Spleen (tissue), 11 donors: ENCODE measurements at regions not wholly inside any gene's neighbourhood (a gene's known extent, or its start where the extent isn't known, plus 50 kb on each side); places are given as distances from the start of the nearest gene placed in this dataset.

ENCODE experiments used
- DNase-seq: peaks from one replicate; pipeline ENCODE4 v3.0.0-alpha.2; 2020
- H3K27ac ChIP-seq, 8 donors: fragments of 200-600 bp; sonication (generic) in 7 of 8; 1 replicate in 4 of 8; 2 replicates in 4 of 8; pipeline versions ENCODE4 v1.5.0 to v1.8.0; 2016 to 2021; ENCODE audit warnings: inconsistent platforms in 4 of 8, mild to moderate bottlenecking in 4 of 8, moderate library complexity in 1 of 8
- H3K27me3 ChIP-seq, 7 donors: fragments of 200-600 bp; sonication (generic) in 6 of 7; replicated peaks in 1 of 7; 1 replicate in 4 of 7; 2 replicates in 3 of 7; pipeline versions ENCODE4 v1.5.0 to v1.8.0; 2016 to 2021; ENCODE audit warnings: inconsistent platforms in 3 of 7, mild to moderate bottlenecking in 1 of 7
- H3K36me3 ChIP-seq, 6 donors: fragments of 200-600 bp; sonication (generic) in 5 of 6; 1 replicate in 4 of 6; 2 replicates in 2 of 6; pipeline versions ENCODE4 v1.5.0 to v1.8.0; 2016 to 2021; ENCODE audit warnings: inconsistent platforms in 2 of 6
- H3K4me1 ChIP-seq, 6 donors: fragments of 200-600 bp; sonication (generic) in 5 of 6; 1 replicate in 3 of 6; 2 replicates in 3 of 6; pipeline versions ENCODE4 v1.5.0 to v1.8.0; 2016 to 2021; ENCODE audit warnings: inconsistent platforms in 3 of 6
- H3K4me3 ChIP-seq, 8 donors: fragments of 200-600 bp; sonication (generic) in 7 of 8; 1 replicate in 4 of 8; 2 replicates in 4 of 8; pipeline versions ENCODE4 v1.5.0 to v1.8.0; 2016 to 2021; ENCODE audit warnings: inconsistent platforms in 4 of 8, mild to moderate bottlenecking in 4 of 8, moderate library complexity in 2 of 8
- H3K9me3 ChIP-seq, 8 donors: fragments of 200-600 bp; sonication (generic) in 7 of 8; 1 replicate in 4 of 8; 2 replicates in 4 of 8; pipeline versions ENCODE4 v1.5.0 to v1.8.0; 2016 to 2021; ENCODE audit warnings: inconsistent platforms in 4 of 8
- POLR2A ChIP-seq, 3 donors: fragments of 450-650 bp; IDR thresholded peaks; one replicate each; pipeline ENCODE4 v1.5.1; 2017; ENCODE audit warnings: antibody characterized with exemption in 3 of 3, mild to moderate bottlenecking in 1 of 3
- POLR2AphosphoS5 ChIP-seq, 3 donors: sonication (generic); formaldehyde crosslinking; IDR thresholded peaks; one replicate each; pipeline ENCODE4 v1.5.1; 2017; ENCODE audit warnings: antibody characterized with exemption in 3 of 3
- WGBS, 5 donors: extraction: QIAGEN DNeasy Blood & Tissue Kit in 3 of 5; methylation state at CpG; one replicate each; pipeline versions ENCODE4 v1.1.5 to v1.1.7; 2013 to 2018; 5-methylcytosine and 5-hydroxymethylcytosine counted together
- intact Hi-C: fragments of 100-400 bp; cut with DNase I; formaldehyde crosslinking; loops from one replicate; pipeline ENCODE4 v1.15.0; 2023; ENCODE audit warnings: low total_unique reads
- TF ChIP-seq, protein P1 (sequence below), 11 experiments: fragments of 200-600 bp in 7 of 11; fragments of 450-650 bp in 4 of 11; sonication (generic) in 4 of 11; IDR thresholded peaks in 8 of 11; conservative IDR thresholded peaks in 3 of 11; 1 replicate in 7 of 11; 2 replicates in 4 of 11; pipeline versions ENCODE4 v1.4.0 to v1.8.0; 2016 to 2021; ENCODE audit warnings: antibody characterized with exemption in 11 of 11, inconsistent platforms in 4 of 11, mild to moderate bottlenecking in 1 of 11
- donor health status: healthy with polysubstance abuse.
- donor health status: DM: no; HTN: no; CAD: no; lungs with moderate emphysema.
- donor health status: DM: no; HTN: no; CAD: no.
- donor health status: Bipolar disorder and iron deficiency.
- donor health status: healthy.
- donor health status: DM: no; HTN: no; CAD: no.
- donor health status: DM: yes; HTN: yes; CAD: no.

DNA sequence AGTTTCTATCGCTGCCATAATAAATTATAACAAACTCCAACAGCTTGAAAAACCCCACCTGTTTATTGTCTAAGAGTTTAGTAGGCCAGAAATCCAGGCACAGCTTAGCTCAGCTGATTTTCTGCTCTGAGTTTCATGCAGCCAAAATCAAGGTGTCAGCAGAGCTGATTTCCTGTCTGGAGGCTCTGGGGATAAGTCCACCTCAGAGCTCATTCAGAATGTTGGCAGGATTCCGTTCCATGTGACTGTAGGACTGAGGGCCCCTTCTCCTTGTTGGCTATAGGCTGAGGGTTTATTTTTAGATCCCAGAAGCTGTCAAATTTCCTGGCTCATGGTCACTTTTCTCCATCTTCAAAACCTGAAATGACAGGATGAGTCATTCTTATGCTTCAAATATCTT lies 91.6 kb upstream of the CHODL start:
- no peak for DNase-seq
- H3K27ac ChIP-seq, result no peak overlapping the region
- TF ChIP-seq POLR2A (IDR thresholded peaks at IDR 0.05) (no peak), POLR2AphosphoS5 (IDR thresholded peaks at IDR 0.05) (no peak)
- TF ChIP-seq, protein P1, sequence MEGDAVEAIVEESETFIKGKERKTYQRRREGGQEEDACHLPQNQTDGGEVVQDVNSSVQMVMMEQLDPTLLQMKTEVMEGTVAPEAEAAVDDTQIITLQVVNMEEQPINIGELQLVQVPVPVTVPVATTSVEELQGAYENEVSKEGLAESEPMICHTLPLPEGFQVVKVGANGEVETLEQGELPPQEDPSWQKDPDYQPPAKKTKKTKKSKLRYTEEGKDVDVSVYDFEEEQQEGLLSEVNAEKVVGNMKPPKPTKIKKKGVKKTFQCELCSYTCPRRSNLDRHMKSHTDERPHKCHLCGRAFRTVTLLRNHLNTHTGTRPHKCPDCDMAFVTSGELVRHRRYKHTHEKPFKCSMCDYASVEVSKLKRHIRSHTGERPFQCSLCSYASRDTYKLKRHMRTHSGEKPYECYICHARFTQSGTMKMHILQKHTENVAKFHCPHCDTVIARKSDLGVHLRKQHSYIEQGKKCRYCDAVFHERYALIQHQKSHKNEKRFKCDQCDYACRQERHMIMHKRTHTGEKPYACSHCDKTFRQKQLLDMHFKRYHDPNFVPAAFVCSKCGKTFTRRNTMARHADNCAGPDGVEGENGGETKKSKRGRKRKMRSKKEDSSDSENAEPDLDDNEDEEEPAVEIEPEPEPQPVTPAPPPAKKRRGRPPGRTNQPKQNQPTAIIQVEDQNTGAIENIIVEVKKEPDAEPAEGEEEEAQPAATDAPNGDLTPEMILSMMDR (IDR thresholded peaks at IDR 0.05 in 8 of 11, conservative IDR thresholded peaks at IDR 0.05 in 3 of 11), result no peak
- 56 to 89% (median 81%) methylated on average over 2 of the region's 2 CpGs for WGBS, 5 donors
- intact Hi-C loops, result no loop called here
- peaks cover 0 to 4% (median 0%) of the 10 kb centered on the region in 8 donors for H3K9me3 ChIP-seq
- H3K27me3 ChIP-seq, result no peaks in the 10 kb centered on the region
- no peaks in the 10 kb centered on the region for H3K36me3 ChIP-seq
- H3K4me3 ChIP-seq, result no peak overlapping the region
- peaks cover 0 to 23% (median 16%) of the 10 kb centered on the region in 6 donors for H3K4me1 ChIP-seq

DNA sequence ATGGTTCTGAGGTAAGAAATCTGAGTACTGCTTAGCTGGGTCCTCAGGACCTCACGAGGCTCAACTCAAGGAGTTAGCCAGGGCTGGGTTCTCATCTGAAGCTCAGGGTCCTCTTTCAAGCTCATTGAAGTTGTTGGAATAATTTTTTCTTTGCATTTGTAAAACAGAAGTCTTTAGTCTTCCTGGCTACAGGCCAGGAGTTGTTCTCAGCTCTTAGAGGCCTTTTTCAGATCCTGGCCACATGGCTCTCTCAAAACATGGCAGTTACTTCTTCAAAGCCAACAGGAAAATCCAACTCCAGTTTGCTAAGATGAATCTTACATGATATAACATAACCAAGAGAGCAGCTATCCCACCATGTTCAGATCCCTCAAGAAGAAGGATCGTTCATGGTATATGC lies 92.3 kb upstream of the CHODL start:
- no peaks in the 10 kb centered on the region for H3K27me3 ChIP-seq
- H3K27ac ChIP-seq, result no peak overlapping the region
- H3K9me3 ChIP-seq, result peaks cover 0 to 4% (median 0%) of the 10 kb centered on the region in 8 donors
- WGBS, 5 donors, result 79 to 84% (median 82%) methylated on average over 2 of the region's 2 CpGs
- peaks cover 0 to 23% (median 16%) of the 10 kb centered on the region in 6 donors for H3K4me1 ChIP-seq
- TF ChIP-seq, protein P1 (IDR thresholded peaks at IDR 0.05 in 8 of 11, conservative IDR thresholded peaks at IDR 0.05 in 3 of 11), result no peak
- no peak for TF ChIP-seq POLR2A (IDR thresholded peaks at IDR 0.05)
- no peak for TF ChIP-seq POLR2AphosphoS5 (IDR thresholded peaks at IDR 0.05)
- H3K36me3 ChIP-seq, result no peaks in the 10 kb centered on the region
- intact Hi-C loops, result no loop called here
- no peak for DNase-seq
- H3K4me3 ChIP-seq, result no peak overlapping the region

DNA sequence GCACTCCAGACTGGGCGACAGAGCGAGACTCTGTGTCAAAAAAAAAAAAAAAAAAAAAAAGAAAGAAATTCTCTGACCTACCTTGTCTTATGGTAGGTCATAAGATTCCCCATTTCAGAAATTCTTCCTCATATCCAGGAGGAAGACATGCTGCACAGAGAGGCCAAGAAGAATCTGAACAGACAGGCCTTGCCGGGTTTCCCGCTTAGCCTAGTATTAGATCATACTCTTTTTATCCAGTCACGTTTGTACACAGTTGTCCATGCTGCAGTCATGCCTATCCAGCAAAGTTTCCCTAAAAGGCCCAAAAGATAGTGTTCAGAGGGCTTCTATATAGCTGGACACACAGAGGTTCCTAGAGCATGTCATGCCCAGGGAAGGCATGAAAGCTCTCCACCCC lies 93.6 kb upstream of the CHODL start:
- H3K27ac ChIP-seq, result no peak overlapping the region
- TF ChIP-seq POLR2A (IDR thresholded peaks at IDR 0.05) (no peak), POLR2AphosphoS5 (IDR thresholded peaks at IDR 0.05) (no peak)
- TF ChIP-seq, protein P1 (IDR thresholded peaks at IDR 0.05 in 8 of 11, conservative IDR thresholded peaks at IDR 0.05 in 3 of 11), result no peak
- H3K9me3 ChIP-seq, result peaks cover 0 to 9% (median 0%) of the 10 kb centered on the region in 8 donors
- WGBS, 5 donors, result 93 to 98% (median 95%) methylated on average over 5 of the region's 5 CpGs
- intact Hi-C loops, result no loop called here
- no peak for DNase-seq
- H3K4me3 ChIP-seq, result no peak overlapping the region
- H3K27me3 ChIP-seq, result no peaks in the 10 kb centered on the region
- H3K36me3 ChIP-seq, result no peaks in the 10 kb centered on the region
- peaks cover 0 to 21% (median 13%) of the 10 kb centered on the region in 6 donors for H3K4me1 ChIP-seq

DNA sequence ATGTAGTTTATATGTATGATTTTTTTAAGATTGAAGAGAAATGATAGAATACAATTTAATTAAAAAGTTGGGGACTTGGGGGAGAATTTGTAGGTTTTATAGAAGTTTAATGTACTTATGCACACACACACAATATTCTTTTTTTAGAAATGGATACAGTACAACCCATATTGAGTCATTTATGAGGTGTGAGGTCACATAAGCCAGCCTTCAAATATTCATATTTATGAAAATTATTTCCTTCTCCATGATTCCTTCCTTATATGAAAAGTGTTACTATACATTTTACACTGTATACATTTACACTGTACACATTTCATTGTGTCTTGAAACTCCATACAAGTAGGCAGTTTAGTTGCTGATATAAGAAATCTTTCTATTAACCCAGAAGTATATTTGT lies 96.2 kb upstream of the CHODL start:
- Histone ChIP-seq H3K4me3 (no peak overlapping the region), H3K4me1 (peaks cover 0 to 8% (median 0%) of the 10 kb centered on the region in 6 donors), H3K36me3 (no peaks in the 10 kb centered on the region), H3K27me3 (no peaks in the 10 kb centered on the region), H3K27ac (no peak overlapping the region), H3K9me3 (peaks cover 0 to 11% (median 0%) of the 10 kb centered on the region in 8 donors)
- TF ChIP-seq POLR2AphosphoS5 (IDR thresholded peaks at IDR 0.05) (no peak), POLR2A (IDR thresholded peaks at IDR 0.05) (no peak)
- TF ChIP-seq, protein P1 (IDR thresholded peaks at IDR 0.05 in 8 of 11, conservative IDR thresholded peaks at IDR 0.05 in 3 of 11), result no peak
- intact Hi-C loops, result no loop called here
- DNase-seq, result no peak
